SK-N-SH treated with all-trans-retinoic acid at 6 μM for 48 hours (cell line): ENCODE measurements at regions not wholly inside any gene's neighbourhood (a gene's known extent, or its start where the extent isn't known, plus 50 kb on each side); places are given as distances from the start of the nearest gene placed in this dataset.

Source experiments
- ATAC-seq: fragments of 200-7000 bp; cut with Tn5 transposase; 3 replicates; pipeline ENCODE4 v1.9.1; 2020; ENCODE audit warnings: mild to moderate bottlenecking, moderate library complexity
- ARNTL ChIP-seq: fragments of 450-650 bp; formaldehyde crosslinking; IDR thresholded peaks from 2 replicates; pipeline ENCODE4 v1.5.0; 2020; ENCODE audit warnings: low read depth, mild to moderate bottlenecking, moderate library complexity, borderline replicate concordance
- BACH2 ChIP-seq: fragments of 250-450 bp; sonication (Bioruptor Pico); IDR thresholded peaks from 2 replicates; pipeline ENCODE4 v1.9.0; 2021; ENCODE audit warnings: mild to moderate bottlenecking, borderline replicate concordance
- CSDC2 ChIP-seq: fragments of 250-450 bp; sonication (Bioruptor Pico); IDR thresholded peaks from 2 replicates; pipeline ENCODE4 v1.5.0; 2020; ENCODE audit warnings: mild to moderate bottlenecking, moderate library complexity
- ESRRG ChIP-seq: fragments of 250-450 bp; sonication (Bioruptor Pico); IDR thresholded peaks from 2 replicates; pipeline ENCODE4 v1.6.1; 2021; ENCODE audit warnings: mild to moderate bottlenecking
- GLIS3 ChIP-seq: fragments of 250-450 bp; sonication (Bioruptor Pico); IDR thresholded peaks from 2 replicates; pipeline ENCODE4 v1.5.0; 2020; ENCODE audit warnings: mild to moderate bottlenecking, moderate library complexity
- ISL1 ChIP-seq: fragments of 250-450 bp; sonication (Bioruptor Pico); IDR thresholded peaks from 2 replicates; pipeline ENCODE4 v2.1.2; 2022; ENCODE audit warnings: mild to moderate bottlenecking, moderate library complexity
- OSR1 ChIP-seq: fragments of 250-450 bp; sonication (Bioruptor Pico); IDR thresholded peaks from 2 replicates; pipeline ENCODE4 v1.8.0; 2022; ENCODE audit warnings: moderate library complexity, mild to moderate bottlenecking, inconsistent platforms
- PPARA ChIP-seq: fragments of 250-450 bp; sonication (Bioruptor Pico); IDR thresholded peaks from 2 replicates; pipeline ENCODE4 v1.5.0; 2020; ENCODE audit warnings: mild to moderate bottlenecking, borderline replicate concordance
- RARB ChIP-seq: fragments of 250-450 bp; sonication (Bioruptor Pico); IDR thresholded peaks from 2 replicates; pipeline ENCODE4 v1.8.0; 2021; ENCODE audit warnings: mild to moderate bottlenecking, moderate library complexity
- TCF4 ChIP-seq: fragments of 250-450 bp; sonication (Bioruptor Pico); IDR thresholded peaks from 2 replicates; pipeline ENCODE4 v1.8.0; 2021; ENCODE audit warnings: mild to moderate bottlenecking, moderate library complexity, borderline replicate concordance
- TOX ChIP-seq: fragments of 250-450 bp; sonication (Bioruptor Pico); IDR thresholded peaks from 2 replicates; pipeline ENCODE4 v1.8.0; 2021; ENCODE audit warnings: mild to moderate bottlenecking, moderate library complexity, borderline replicate concordance
- ZFP30 ChIP-seq: fragments of 450-650 bp; formaldehyde crosslinking; IDR thresholded peaks from 2 replicates; pipeline ENCODE4 v1.5.0; 2022; ENCODE audit warnings: mild to moderate bottlenecking, moderate library complexity
- ZNF565 ChIP-seq: fragments of 450-650 bp; formaldehyde crosslinking; conservative IDR thresholded peaks from 2 replicates; pipeline ENCODE4 v1.5.0; 2020; ENCODE audit warnings: low read depth, mild to moderate bottlenecking, moderate library complexity
- ZNF70 ChIP-seq: fragments of 450-650 bp; formaldehyde crosslinking; IDR thresholded peaks from 2 replicates; pipeline ENCODE4 v1.5.0; 2020; ENCODE audit warnings: mild to moderate bottlenecking, moderate library complexity
- ZNF8 ChIP-seq: fragments of 450-650 bp; formaldehyde crosslinking; IDR thresholded peaks from 2 replicates; pipeline ENCODE4 v1.5.0; 2020; ENCODE audit warnings: mild to moderate bottlenecking, moderate library complexity
- TF ChIP-seq, protein P1 (sequence below): fragments of 250-450 bp; sonication (Bioruptor Pico); IDR thresholded peaks from 2 replicates; pipeline ENCODE4 v1.5.1; 2021; ENCODE audit warnings: mild to moderate bottlenecking, moderate library complexity
- TF ChIP-seq, protein P2 (sequence below): fragments of 250-450 bp; sonication (Bioruptor Pico); IDR thresholded peaks from 2 replicates; pipeline ENCODE4 v1.5.0; 2020; ENCODE audit warnings: mild to moderate bottlenecking, moderate library complexity
- TF ChIP-seq, protein P3 (sequence below): fragments of 250-450 bp; sonication (Bioruptor Pico); IDR thresholded peaks from 2 replicates; pipeline ENCODE4 v1.5.1; 2020; ENCODE audit warnings: low read depth, mild to moderate bottlenecking, moderate library complexity
- TF ChIP-seq, protein P4 (sequence below): fragments of 250-450 bp; sonication (Bioruptor Pico); IDR thresholded peaks from 2 replicates; pipeline ENCODE4 v1.8.0; 2021; ENCODE audit warnings: low read depth, mild to moderate bottlenecking, moderate library complexity, borderline replicate concordance
- TF ChIP-seq, protein P5 (sequence below): fragments of 250-450 bp; sonication (Bioruptor Pico); IDR thresholded peaks from 2 replicates; pipeline ENCODE4 v1.8.0; 2020; ENCODE audit warnings: mild to moderate bottlenecking, moderate library complexity, borderline replicate concordance

DNA sequence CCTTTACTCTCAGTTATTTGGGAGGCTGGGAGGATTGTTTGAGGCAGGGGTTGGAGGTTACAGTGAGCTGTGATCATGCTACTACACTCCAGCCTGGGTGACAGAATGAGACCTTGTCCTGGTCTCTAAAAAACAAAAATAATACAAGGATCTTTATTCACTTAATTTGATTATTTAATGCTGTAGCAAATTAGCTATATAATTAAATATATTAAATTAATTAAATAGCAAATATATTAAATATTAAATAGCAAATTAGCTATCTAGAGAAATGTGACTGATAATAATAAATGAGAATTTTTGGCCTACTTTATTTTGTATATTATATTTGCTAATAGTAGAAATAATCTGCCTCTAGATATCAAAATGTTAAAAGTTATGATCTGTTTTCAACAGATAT is 298.8 kb upstream of the NAV3 start:
- ATAC-seq = no peak
- TF ChIP-seq, protein P1, sequence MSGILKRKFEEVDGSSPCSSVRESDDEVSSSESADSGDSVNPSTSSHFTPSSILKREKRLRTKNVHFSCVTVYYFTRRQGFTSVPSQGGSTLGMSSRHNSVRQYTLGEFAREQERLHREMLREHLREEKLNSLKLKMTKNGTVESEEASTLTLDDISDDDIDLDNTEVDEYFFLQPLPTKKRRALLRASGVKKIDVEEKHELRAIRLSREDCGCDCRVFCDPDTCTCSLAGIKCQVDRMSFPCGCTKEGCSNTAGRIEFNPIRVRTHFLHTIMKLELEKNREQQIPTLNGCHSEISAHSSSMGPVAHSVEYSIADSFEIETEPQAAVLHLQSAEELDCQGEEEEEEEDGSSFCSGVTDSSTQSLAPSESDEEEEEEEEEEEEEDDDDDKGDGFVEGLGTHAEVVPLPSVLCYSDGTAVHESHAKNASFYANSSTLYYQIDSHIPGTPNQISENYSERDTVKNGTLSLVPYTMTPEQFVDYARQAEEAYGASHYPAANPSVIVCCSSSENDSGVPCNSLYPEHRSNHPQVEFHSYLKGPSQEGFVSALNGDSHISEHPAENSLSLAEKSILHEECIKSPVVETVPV = no peak
- TF ChIP-seq TCF4 = no peak
- TF ChIP-seq TOX (CRISPR knock-in tag) = no peak
- no peak for TF ChIP-seq ZNF70 (CRISPR knock-in tag)
- TF ChIP-seq ISL1 (CRISPR knock-in tag) = no peak
- no peak for TF ChIP-seq RARB (CRISPR knock-in tag)
- no peak for TF ChIP-seq ARNTL (CRISPR knock-in tag)
- TF ChIP-seq PPARA (CRISPR knock-in tag) = no peak
- no peak for TF ChIP-seq ZFP30 (CRISPR knock-in tag)
- TF ChIP-seq ESRRG = no peak
- no peak for TF ChIP-seq ZNF565 (CRISPR knock-in tag)
- TF ChIP-seq, protein P2, sequence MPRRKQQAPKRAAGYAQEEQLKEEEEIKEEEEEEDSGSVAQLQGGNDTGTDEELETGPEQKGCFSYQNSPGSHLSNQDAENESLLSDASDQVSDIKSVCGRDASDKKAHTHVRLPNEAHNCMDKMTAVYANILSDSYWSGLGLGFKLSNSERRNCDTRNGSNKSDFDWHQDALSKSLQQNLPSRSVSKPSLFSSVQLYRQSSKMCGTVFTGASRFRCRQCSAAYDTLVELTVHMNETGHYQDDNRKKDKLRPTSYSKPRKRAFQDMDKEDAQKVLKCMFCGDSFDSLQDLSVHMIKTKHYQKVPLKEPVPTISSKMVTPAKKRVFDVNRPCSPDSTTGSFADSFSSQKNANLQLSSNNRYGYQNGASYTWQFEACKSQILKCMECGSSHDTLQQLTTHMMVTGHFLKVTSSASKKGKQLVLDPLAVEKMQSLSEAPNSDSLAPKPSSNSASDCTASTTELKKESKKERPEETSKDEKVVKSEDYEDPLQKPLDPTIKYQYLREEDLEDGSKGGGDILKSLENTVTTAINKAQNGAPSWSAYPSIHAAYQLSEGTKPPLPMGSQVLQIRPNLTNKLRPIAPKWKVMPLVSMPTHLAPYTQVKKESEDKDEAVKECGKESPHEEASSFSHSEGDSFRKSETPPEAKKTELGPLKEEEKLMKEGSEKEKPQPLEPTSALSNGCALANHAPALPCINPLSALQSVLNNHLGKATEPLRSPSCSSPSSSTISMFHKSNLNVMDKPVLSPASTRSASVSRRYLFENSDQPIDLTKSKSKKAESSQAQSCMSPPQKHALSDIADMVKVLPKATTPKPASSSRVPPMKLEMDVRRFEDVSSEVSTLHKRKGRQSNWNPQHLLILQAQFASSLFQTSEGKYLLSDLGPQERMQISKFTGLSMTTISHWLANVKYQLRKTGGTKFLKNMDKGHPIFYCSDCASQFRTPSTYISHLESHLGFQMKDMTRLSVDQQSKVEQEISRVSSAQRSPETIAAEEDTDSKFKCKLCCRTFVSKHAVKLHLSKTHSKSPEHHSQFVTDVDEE (CRISPR knock-in tag) = no peak
- no peak for TF ChIP-seq OSR1
- TF ChIP-seq, protein P3, sequence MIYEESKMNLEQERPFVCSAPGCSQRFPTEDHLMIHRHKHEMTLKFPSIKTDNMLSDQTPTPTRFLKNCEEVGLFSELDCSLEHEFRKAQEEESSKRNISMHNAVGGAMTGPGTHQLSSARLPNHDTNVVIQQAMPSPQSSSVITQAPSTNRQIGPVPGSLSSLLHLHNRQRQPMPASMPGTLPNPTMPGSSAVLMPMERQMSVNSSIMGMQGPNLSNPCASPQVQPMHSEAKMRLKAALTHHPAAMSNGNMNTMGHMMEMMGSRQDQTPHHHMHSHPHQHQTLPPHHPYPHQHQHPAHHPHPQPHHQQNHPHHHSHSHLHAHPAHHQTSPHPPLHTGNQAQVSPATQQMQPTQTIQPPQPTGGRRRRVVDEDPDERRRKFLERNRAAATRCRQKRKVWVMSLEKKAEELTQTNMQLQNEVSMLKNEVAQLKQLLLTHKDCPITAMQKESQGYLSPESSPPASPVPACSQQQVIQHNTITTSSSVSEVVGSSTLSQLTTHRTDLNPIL (CRISPR knock-in tag) = no peak
- TF ChIP-seq ZNF8 (CRISPR knock-in tag) = no peak
- TF ChIP-seq, protein P4, sequence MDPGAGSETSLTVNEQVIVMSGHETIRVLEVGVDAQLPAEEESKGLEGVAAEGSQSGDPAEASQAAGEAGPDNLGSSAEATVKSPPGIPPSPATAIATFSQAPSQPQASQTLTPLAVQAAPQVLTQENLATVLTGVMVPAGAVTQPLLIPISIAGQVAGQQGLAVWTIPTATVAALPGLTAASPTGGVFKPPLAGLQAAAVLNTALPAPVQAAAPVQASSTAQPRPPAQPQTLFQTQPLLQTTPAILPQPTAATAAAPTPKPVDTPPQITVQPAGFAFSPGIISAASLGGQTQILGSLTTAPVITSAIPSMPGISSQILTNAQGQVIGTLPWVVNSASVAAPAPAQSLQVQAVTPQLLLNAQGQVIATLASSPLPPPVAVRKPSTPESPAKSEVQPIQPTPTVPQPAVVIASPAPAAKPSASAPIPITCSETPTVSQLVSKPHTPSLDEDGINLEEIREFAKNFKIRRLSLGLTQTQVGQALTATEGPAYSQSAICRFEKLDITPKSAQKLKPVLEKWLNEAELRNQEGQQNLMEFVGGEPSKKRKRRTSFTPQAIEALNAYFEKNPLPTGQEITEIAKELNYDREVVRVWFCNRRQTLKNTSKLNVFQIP (CRISPR knock-in tag) = no peak
- TF ChIP-seq, protein P5, sequence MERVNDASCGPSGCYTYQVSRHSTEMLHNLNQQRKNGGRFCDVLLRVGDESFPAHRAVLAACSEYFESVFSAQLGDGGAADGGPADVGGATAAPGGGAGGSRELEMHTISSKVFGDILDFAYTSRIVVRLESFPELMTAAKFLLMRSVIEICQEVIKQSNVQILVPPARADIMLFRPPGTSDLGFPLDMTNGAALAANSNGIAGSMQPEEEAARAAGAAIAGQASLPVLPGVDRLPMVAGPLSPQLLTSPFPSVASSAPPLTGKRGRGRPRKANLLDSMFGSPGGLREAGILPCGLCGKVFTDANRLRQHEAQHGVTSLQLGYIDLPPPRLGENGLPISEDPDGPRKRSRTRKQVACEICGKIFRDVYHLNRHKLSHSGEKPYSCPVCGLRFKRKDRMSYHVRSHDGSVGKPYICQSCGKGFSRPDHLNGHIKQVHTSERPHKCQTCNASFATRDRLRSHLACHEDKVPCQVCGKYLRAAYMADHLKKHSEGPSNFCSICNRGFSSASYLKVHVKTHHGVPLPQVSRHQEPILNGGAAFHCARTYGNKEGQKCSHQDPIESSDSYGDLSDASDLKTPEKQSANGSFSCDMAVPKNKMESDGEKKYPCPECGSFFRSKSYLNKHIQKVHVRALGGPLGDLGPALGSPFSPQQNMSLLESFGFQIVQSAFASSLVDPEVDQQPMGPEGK = no peak
- no peak for TF ChIP-seq BACH2 (CRISPR knock-in tag)
- TF ChIP-seq CSDC2 (CRISPR knock-in tag) = no peak
- TF ChIP-seq GLIS3 (CRISPR knock-in tag) = no peak

DNA sequence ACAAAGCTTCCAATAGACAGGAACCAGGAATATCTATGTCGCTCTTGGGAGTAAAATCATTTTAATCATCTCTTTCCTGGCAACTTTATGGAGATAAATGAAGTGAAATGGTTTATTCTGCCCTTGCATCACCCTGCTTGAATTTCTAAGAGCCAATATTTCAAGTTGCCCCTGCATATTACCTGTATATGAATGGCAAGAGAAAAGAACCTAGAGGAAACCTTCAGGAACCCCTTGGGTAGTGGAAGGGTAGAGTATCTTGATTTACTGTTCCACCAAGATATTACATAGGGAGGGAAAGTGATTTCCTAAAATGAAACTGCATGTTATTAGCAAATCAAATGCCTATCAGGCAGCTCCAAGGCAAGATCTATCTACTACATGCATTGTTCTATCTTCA is 308.4 kb upstream of the NAV3 start:
- TF ChIP-seq, protein P2 (CRISPR knock-in tag) = no peak
- no peak for ATAC-seq
